Smooth muscle cell (in vitro differentiated cells): ENCODE measurements at regions not wholly inside any gene's neighbourhood (a gene's known extent, or its start where the extent isn't known, plus 50 kb on each side); places are given as distances from the start of the nearest gene placed in this dataset.

ENCODE experiments used
- DNase-seq: peaks from one replicate; lab custom pipeline; 2025; ENCODE audit not compliant: unreplicated experiment; lab: John Stamatoyannopoulos, UW
- H2AFZ ChIP-seq: fragments of 200-600 bp; sonication (generic); 2 replicates; pipeline ENCODE4 v1.6.0; 2016; ENCODE audit warnings: antibody characterized with exemption, low read depth, mild to moderate bottlenecking
- H3F3A ChIP-seq: fragments of 200-600 bp; sonication (generic); 2 replicates; pipeline ENCODE4 v1.6.0; 2017; ENCODE audit warnings: antibody characterized with exemption, low read depth
- H3K27ac ChIP-seq: fragments of 200-600 bp; sonication (generic); 2 replicates; pipeline ENCODE4 v1.5.1; 2016; ENCODE audit warnings: low read depth, mild to moderate bottlenecking
- H3K27me3 ChIP-seq: fragments of 200-600 bp; sonication (generic); 2 replicates; pipeline ENCODE4 v1.6.1; 2016; ENCODE audit warnings: low read depth, mild to moderate bottlenecking
- H3K36me3 ChIP-seq: fragments of 200-600 bp; sonication (generic); 2 replicates; pipeline ENCODE4 v1.5.1; 2016; ENCODE audit warnings: low read depth
- H3K4me1 ChIP-seq: fragments of 200-600 bp; sonication (generic); 2 replicates; pipeline ENCODE4 v1.5.1; 2016; ENCODE audit warnings: low read depth
- H3K4me2 ChIP-seq: fragments of 200-600 bp; sonication (generic); 2 replicates; pipeline ENCODE4 v1.6.0; 2016; ENCODE audit warnings: mild to moderate bottlenecking
- H3K4me3 ChIP-seq: fragments of 200-600 bp; sonication (generic); 2 replicates; pipeline ENCODE4 v1.5.1; 2016; ENCODE audit warnings: mild to moderate bottlenecking
- H3K79me2 ChIP-seq: fragments of 200-600 bp; sonication (generic); 2 replicates; pipeline ENCODE4 v1.6.0; 2016; ENCODE audit warnings: low read depth, mild to moderate bottlenecking
- H3K9ac ChIP-seq: fragments of 200-600 bp; sonication (generic); 2 replicates; pipeline ENCODE4 v1.6.0; 2016; ENCODE audit warnings: low read depth
- H3K9me3 ChIP-seq: fragments of 200-600 bp; sonication (generic); replicated peaks from 2 replicates; pipeline ENCODE4 v1.5.1; 2016; ENCODE audit warnings: low read depth
- H4K20me1 ChIP-seq: fragments of 200-600 bp; sonication (generic); 2 replicates; pipeline ENCODE4 v1.6.0; 2016; ENCODE audit warnings: low read depth
- WGBS: methylation state at CpG from one replicate; pipeline ENCODE4 v1.1.7; 2016; ENCODE audit warnings: low lambda C conversion rate; 5-methylcytosine and 5-hydroxymethylcytosine counted together
- TF ChIP-seq, protein P1 (sequence below): fragments of 200-600 bp; sonication (generic); IDR thresholded peaks from 2 replicates; pipeline ENCODE4 v1.5.1; 2017; ENCODE audit warnings: borderline replicate concordance, mild to moderate bottlenecking, antibody characterized with exemption; ENCODE audit not compliant: insufficient read depth, poor library complexity, severe bottlenecking

DNA sequence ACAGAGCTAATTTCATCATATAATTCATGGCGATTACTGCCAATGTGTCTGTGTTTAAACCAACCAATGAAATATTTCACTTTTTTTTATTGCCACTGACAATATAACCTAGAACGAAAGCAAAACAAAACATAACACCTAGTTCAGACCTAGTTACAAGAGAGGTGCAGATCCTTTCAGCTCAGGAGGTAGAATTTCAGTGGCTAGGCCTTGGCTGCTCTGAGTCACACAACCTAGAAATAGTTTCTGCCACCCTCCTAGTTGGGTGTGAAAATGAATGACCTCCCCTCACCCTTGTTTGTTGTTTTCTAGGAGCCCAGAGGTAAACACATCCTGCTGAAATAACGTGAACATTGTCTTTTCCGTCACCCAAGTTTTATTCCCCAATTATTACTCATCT, 356.3 kb downstream of the HTR1B start:
- 74% methylated on average over 4 of the region's 4 CpGs for WGBS
- Histone ChIP-seq H3K27me3 (no peaks in the 10 kb centered on the region), H3K4me2 (no peak overlapping the region), H3K79me2 (no peaks in the 10 kb centered on the region), H3K9ac (no peak overlapping the region), H3F3A (no peaks in the 10 kb centered on the region), H3K36me3 (no peaks in the 10 kb centered on the region), H3K4me1 (no peaks in the 10 kb centered on the region), H3K9me3 (no peaks in the 10 kb centered on the region), H3K27ac (no peak overlapping the region), H4K20me1 (no peaks in the 10 kb centered on the region), H3K4me3 (no peak overlapping the region), H2AFZ (no peak overlapping the region)
- TF ChIP-seq, protein P1, sequence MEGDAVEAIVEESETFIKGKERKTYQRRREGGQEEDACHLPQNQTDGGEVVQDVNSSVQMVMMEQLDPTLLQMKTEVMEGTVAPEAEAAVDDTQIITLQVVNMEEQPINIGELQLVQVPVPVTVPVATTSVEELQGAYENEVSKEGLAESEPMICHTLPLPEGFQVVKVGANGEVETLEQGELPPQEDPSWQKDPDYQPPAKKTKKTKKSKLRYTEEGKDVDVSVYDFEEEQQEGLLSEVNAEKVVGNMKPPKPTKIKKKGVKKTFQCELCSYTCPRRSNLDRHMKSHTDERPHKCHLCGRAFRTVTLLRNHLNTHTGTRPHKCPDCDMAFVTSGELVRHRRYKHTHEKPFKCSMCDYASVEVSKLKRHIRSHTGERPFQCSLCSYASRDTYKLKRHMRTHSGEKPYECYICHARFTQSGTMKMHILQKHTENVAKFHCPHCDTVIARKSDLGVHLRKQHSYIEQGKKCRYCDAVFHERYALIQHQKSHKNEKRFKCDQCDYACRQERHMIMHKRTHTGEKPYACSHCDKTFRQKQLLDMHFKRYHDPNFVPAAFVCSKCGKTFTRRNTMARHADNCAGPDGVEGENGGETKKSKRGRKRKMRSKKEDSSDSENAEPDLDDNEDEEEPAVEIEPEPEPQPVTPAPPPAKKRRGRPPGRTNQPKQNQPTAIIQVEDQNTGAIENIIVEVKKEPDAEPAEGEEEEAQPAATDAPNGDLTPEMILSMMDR: no peak
- no peak for DNase-seq

DNA sequence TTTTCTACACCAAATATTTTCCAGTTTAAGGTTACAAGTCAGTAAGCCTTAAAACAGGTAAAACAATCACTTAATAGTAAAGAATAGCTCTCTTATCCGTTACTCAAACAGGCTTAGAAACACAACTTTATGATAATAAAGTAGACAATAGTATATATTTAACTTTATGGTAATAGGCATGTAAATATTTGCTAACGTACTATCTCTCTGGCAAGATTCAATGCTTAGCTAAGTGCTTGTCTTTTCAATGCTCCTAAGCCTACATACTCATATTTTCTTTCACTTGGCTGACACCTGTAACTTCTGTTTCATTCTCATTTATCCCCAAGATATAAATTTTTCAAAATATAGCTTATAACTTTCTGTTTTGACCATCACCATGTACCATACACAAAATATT, 358.2 kb downstream of the HTR1B start:
- Histone ChIP-seq H3K4me3 (no peak overlapping the region), H3K79me2 (no peaks in the 10 kb centered on the region), H3K9me3 (no peaks in the 10 kb centered on the region), H3K36me3 (no peaks in the 10 kb centered on the region), H3F3A (no peaks in the 10 kb centered on the region), H4K20me1 (no peaks in the 10 kb centered on the region), H3K9ac (no peak overlapping the region), H3K27me3 (no peaks in the 10 kb centered on the region), H3K4me2 (no peak overlapping the region), H2AFZ (no peak overlapping the region), H3K4me1 (no peaks in the 10 kb centered on the region), H3K27ac (no peak overlapping the region)
- TF ChIP-seq, protein P1: no peak
- 91% methylated on average over 2 of the region's 2 CpGs for WGBS
- no peak for DNase-seq

DNA sequence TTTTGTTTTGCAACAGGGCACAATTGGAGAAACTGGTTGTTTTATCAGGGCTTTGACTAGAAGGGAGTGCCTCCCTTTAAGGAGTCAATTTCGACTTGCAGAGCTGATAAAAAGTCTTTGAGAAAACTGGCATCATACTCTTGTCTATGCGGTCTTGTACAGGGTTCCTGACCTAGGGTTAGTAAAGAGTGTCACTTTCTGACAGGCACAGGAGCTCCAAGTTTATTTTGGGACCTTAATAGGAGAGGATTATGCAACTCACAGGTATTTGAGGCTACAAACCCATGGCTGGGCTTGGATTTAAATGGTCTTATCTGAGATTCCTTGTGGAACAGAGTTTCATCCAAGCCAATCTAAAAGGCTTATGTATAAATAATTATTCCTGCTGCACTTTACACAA, 365.4 kb downstream of the HTR1B start:
- Histone ChIP-seq H3K9me3 (no peaks in the 10 kb centered on the region), H2AFZ (no peak overlapping the region), H3K36me3 (no peaks in the 10 kb centered on the region), H3K4me2 (no peak overlapping the region), H3K27ac (no peak overlapping the region), H4K20me1 (no peaks in the 10 kb centered on the region), H3F3A (no peaks in the 10 kb centered on the region), H3K4me3 (no peak overlapping the region), H3K79me2 (no peaks in the 10 kb centered on the region), H3K4me1 (peaks cover 5% of the 10 kb centered on the region), H3K27me3 (no peaks in the 10 kb centered on the region), H3K9ac (no peak overlapping the region)
- 83% methylated on average over 2 of the region's 2 CpGs for WGBS
- TF ChIP-seq, protein P1: no peak
- no peak for DNase-seq

DNA sequence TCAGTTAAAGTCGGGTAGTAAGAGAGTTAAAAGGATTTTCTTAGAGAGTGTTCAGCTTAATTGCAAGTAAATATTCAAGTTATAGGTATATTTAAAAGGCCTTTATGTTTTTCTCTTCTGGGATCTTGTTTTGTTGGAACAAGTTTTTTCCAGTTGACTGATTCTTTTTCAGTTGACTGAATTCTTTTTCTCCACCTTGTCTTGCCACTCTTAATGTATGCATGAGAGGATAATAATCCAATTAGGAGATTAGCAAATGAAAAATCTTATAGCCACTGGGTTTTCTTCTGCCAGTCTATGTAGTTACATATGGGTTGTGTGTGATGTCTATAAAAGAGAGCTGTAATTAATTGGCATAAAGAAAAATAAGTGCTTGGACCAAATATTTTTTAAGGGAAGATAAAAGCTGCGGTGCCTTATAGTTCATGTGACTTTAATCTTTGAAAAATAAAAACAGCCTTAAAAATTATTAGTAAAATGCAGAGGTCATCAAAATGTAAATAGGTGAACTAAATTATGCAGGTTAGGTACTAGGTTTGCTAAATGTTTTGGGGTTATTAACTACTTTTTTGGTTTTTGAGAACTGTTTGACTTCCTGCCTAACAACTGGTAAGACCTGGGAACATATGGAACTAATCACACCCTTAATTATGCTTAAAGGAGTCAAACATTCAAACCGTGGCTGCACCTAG, 367.2 kb downstream of the HTR1B start:
- H2AFZ ChIP-seq: no peak overlapping the region
- H3K4me2 ChIP-seq: no peak overlapping the region
- H3K9me3 ChIP-seq: no peaks in the 10 kb centered on the region
- no peak for DNase-seq
- H3K79me2 ChIP-seq: no peaks in the 10 kb centered on the region
- H3F3A ChIP-seq: no peaks in the 10 kb centered on the region
- 69% methylated on average over 3 of the region's 3 CpGs for WGBS
- H3K27ac ChIP-seq: no peak overlapping the region
- H3K27me3 ChIP-seq: no peaks in the 10 kb centered on the region
- no peaks in the 10 kb centered on the region for H4K20me1 ChIP-seq
- H3K9ac ChIP-seq: no peak overlapping the region
- H3K4me3 ChIP-seq: no peak overlapping the region
- no peaks in the 10 kb centered on the region for H3K36me3 ChIP-seq
- TF ChIP-seq, protein P1: no peak
- H3K4me1 ChIP-seq: peaks cover 5% of the 10 kb centered on the region
